HG02885 (cell line): ENCODE measurements at regions not wholly inside any gene's neighbourhood (a gene's known extent, or its start where the extent isn't known, plus 50 kb on each side); places are given as distances from the start of the nearest gene placed in this dataset.
"Not testable (repeated sequence)": the region's sequence is repeated elsewhere in the genome, so short reads cannot be mapped to it uniquely, and the experiment has no call there.

Experiments
- ATAC-seq: cut with Tn5 transposase; IDR thresholded peaks from one replicate; pipeline ENCODE4 v1.9.1; 2021; ENCODE audit warnings: mild to moderate bottlenecking; ENCODE audit not compliant: unreplicated experiment, poor library complexity

DNA sequence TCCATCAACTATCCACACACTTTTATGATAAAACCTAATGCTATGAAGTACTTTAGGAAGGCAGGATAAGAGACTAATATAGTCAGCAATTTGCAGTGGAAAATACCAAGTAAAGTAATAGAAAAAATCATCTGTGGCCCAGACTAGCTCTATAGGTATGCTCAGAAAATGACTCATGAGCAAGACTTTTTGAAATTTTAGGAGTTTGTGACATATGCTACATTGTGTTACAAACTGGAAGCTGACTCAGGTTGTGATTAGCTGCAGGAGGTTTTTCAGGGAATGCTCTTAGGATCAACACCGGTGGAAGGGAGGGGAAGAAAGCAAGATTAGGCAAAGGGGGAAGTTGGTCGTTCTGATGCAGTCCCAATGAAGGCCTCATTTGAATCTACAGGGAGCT is 56.1 kb downstream of the FEZF1 start:
- no peak for ATAC-seq

GRCh38 chr7:122238729-122239128 is 65.8 kb downstream of the FEZF1 start:
- ATAC-seq = not testable (repeated sequence)

DNA sequence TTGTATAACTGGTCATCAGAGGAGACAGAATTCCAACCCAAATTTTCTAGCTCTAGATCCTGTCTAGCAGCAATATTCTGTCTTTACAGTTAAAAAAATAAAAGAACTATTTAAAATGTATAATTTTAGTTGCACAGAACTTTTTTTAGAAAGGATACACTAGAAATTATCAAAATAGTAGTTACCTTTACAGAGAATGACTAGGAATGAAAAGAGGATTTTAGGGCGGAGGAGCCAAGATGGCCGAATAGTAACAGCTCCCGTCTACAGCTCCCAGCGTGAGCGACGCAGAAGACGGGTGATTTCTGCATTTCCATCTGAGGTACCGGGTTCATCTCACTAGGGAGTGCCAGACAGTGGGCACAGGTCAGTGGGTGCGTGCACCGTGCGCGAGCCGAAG is 66.3 kb downstream of the FEZF1 start:
- not testable (repeated sequence) for ATAC-seq

DNA sequence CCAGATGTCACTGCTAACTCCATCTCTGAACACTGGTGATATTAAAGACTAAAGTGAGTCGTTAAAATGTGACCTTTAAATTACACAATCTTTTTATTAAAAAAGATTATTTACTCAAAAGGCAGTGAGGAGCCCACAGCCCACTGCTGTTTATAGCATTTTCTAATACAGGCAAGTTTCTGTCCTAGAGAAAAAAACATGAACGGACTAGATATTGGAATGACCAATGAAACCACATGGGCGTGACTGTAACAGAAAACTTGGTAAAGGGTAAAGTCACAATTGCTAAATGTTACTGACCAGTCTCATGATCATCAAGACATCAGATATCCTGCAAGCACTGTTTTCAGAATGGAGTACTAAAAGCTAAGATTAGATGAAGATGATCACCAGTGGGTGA is 78.7 kb downstream of the FEZF1 start:
- ATAC-seq = no peak

GRCh38 chr7:122219253-122219865 is 75.3 kb upstream of the AASS start:
- peak; percentile 62 for ATAC-seq

- ATAC-seq = no peak
Observed at GRCh38 chr7:122217125-122217524, 73.1 kb upstream of the AASS start.

DNA sequence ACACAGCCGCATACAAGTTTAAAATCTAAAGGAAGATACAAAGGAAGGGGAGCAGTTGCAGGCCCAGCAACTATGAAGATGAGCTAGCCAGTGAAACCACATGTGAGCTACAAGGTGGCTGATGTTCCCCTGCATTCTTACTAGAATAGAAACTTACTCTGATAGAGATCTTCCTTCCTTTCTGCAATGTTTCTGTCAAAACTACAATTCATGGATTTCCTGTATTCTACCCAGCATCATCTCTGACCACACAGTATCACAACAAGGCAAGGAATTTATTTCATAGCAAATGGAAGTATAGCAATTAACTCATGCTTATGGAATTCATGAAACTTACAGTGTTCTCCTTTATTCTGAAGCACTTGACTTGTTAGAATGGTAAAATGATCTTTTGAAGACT is 68.7 kb upstream of the AASS start:
- no peak for ATAC-seq

- no peak for ATAC-seq
Observed at GRCh38 chr7:122211362-122211761, 67.3 kb upstream of the AASS start.

- ATAC-seq = no peak
Observed at GRCh38 chr7:122206985-122207384, 62.9 kb upstream of the AASS start.

DNA sequence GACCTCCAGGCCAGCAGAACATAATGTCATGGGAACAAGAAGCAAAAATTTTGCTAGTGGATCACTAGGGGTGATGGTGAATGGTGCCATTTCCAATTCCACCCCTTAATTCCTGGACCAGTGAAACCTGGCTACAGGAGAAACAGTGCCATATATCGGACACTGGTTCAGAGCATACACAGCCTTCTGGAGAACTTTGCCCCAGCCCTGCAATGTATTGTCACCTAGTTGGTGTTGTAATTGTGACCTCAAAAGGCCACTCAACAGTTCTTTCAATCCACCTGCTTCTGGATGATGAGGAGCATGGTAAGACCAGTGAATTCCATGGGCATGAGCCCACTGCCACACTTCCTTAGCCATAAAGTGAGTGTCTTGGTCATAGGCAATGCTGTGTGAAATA is 59.8 kb upstream of the AASS start:
- ATAC-seq = no peak

DNA sequence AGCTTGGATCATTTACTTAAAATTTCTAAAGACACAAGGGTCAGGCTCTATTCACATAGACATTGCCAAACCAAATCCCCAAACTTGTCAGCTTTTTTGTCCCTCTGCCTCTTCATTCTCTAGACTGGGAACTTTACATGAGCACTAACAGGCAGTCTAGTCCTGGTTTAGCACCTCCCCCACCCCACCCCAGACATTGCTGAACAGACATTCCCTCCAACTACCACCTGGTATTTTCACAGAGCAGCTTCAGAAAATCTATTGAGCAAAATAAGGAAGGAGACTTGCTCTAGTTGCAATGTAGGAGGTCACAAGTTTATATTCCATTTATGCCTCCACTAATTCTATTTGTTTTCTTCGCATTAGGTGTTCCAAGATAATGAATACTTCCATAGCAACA is 56.8 kb upstream of the AASS start:
- no peak for ATAC-seq

DNA sequence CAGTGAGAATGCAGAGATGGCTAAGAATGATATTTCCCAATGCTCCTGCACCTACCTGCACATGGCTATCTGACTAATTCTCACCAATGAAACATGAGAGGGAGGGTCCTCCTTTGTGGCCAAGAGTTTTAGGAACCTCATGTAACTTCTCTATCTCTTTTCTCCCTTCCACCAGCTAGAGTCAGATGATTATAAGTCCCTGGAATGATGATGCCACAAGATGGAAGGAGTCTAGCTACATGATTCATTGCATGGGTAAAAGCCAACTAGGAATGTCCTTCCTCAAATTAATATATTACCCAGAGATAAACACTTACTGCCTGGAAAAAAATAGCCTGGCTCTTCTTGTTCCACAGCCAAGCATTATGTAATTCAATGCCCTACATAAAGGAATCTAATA is 55.1 kb upstream of the AASS start:
- ATAC-seq = no peak

- ATAC-seq = no peak
Observed at GRCh38 chr7:122198581-122198980, 54.5 kb upstream of the AASS start.
